HCT116 (cell line): ENCODE measurements at regions not wholly inside any gene's neighbourhood (a gene's known extent, or its start where the extent isn't known, plus 50 kb on each side); places are given as distances from the start of the nearest gene placed in this dataset.

Experiments
- ATAC-seq: fragments of 200-7000 bp; cut with Tn5 transposase; 2 replicates; pipeline ENCODE4 v1.9.1; 2020; ENCODE audit warnings: mild to moderate bottlenecking, moderate library complexity
- BruUV-seq: library from RNA; stranded (reverse); fragments of 400-500 nt; replicated peaks from 2 replicates; lab custom pipeline; 2021; lab: Mats Ljungman, UMichigan
- CTCF ChIA-PET: fragments of 300-600 bp; sonication (Branson Sonifier 250); formaldehyde crosslinking; loops from one replicate; lab custom pipeline; 2021; ENCODE audit warnings: antibody characterized with exemption; lab: Charles Lee
- POLR2A ChIA-PET: fragments of 300-600, 350-600 bp; sonication (Branson Sonifier 250); formaldehyde crosslinking; loops from one replicate; lab custom pipeline; 2021; ENCODE audit warnings: antibody characterized with exemption; lab: Charles Lee
- RAD21 ChIA-PET, 2 experiments: fragments of 300-600 bp; sonication (Branson Sonifier 250); formaldehyde crosslinking; loops; one replicate each; lab custom pipeline; 2023; ENCODE audit warnings: low total read pairs in 2 of 2; ENCODE audit not compliant: uncharacterized antibody in 2 of 2, unreplicated experiment in 2 of 2, low non-redundant PET in 1 of 2; lab: Charles Lee
- DNase-seq: peaks from one replicate; pipeline ENCODE4 v3.0.0-alpha.2; 2010; ENCODE audit warnings: low read depth, low spot score
- H2AFZ ChIP-seq: fragments of 200-600 bp; shearing (Covaris generic), sonication (generic); 2 replicates; pipeline ENCODE4 v1.6.1; 2017; ENCODE audit warnings: low read depth, mixed run types, mixed read lengths, antibody characterized with exemption, low read length; ENCODE audit not compliant: poor library complexity, severe bottlenecking
- H3K27ac ChIP-seq: 2 replicates; pipeline ENCODE4 v1.5.1; 2012; ENCODE audit warnings: low read depth, low read length
- H3K27me3 ChIP-seq: fragments of 200-600 bp; sonication (generic); 2 replicates; pipeline ENCODE4 v1.6.1; 2016; ENCODE audit warnings: mixed run types, low read length, mixed read lengths; ENCODE audit not compliant: insufficient read depth
- H3K36me3 ChIP-seq, 2 experiments: fragments of 200-500 bp in 1 of 2; fragments of 200-600 bp in 1 of 2; sonication (Bioruptor generic) in 1 of 2; sonication (generic) in 1 of 2; 2 replicates each; pipeline versions ENCODE4 v1.5.1 to v1.6.1; 2014 to 2016; ENCODE audit warnings: low read length in 2 of 2, inconsistent platforms in 1 of 2, mixed read lengths in 1 of 2, mixed run types in 1 of 2; ENCODE audit not compliant: insufficient read depth in 2 of 2, control insufficient read depth in 1 of 2
- H3K4me1 ChIP-seq, 2 experiments: fragments of 200-600 bp in 1 of 2; sonication (generic) in 1 of 2; 2 replicates each; pipeline versions ENCODE4 v1.5.1 to v1.6.1; 2012 to 2017; ENCODE audit warnings: low read length in 2 of 2, inconsistent platforms in 1 of 2, mild to moderate bottlenecking in 1 of 2, mixed read lengths in 1 of 2, mixed run types in 1 of 2, moderate library complexity in 1 of 2; ENCODE audit not compliant: insufficient read depth in 2 of 2, control insufficient read depth in 1 of 2
- H3K4me2 ChIP-seq: fragments of 200-600 bp; sonication (generic); 2 replicates; pipeline ENCODE4 v1.6.1; 2017; ENCODE audit warnings: mixed run types, low read length, mixed read lengths
- H3K4me3 ChIP-seq, 2 experiments: fragments of 200-600 bp in 1 of 2; sonication (generic) in 1 of 2; replicated peaks in 1 of 2; 2 replicates each; pipeline ENCODE4 v1.5.1; 2011 to 2016; ENCODE audit warnings: low read length in 2 of 2, control low read depth in 1 of 2, low read depth in 1 of 2, mild to moderate bottlenecking in 1 of 2, mixed read lengths in 1 of 2, mixed run types in 1 of 2
- H3K79me2 ChIP-seq: fragments of 200-600 bp; sonication (generic); 2 replicates; pipeline ENCODE4 v1.6.1; 2017; ENCODE audit warnings: mild to moderate bottlenecking, mixed run types, low read length, moderate library complexity, mixed read lengths; ENCODE audit not compliant: insufficient read depth
- H3K9ac ChIP-seq: fragments of 200-600 bp; sonication (generic); 2 replicates; pipeline ENCODE4 v1.6.1; 2016; ENCODE audit warnings: low read length, mixed read lengths
- H3K9me2 ChIP-seq: fragments of 200-600 bp; sonication (generic), shearing (Covaris generic); 2 replicates; pipeline ENCODE4 v1.6.1; 2017; ENCODE audit warnings: mixed run types, mild to moderate bottlenecking, moderate library complexity; ENCODE audit not compliant: insufficient read depth
- H3K9me3 ChIP-seq, 2 experiments: fragments of 200-500 bp in 1 of 2; fragments of 200-600 bp in 1 of 2; sonication (Bioruptor generic) in 1 of 2; sonication (generic) in 1 of 2; 2 replicates each; pipeline ENCODE4 v1.6.1; 2014 to 2017; ENCODE audit warnings: low read length in 2 of 2, mixed read lengths in 2 of 2, inconsistent platforms in 1 of 2, low read depth in 1 of 2, mild to moderate bottlenecking in 1 of 2, mixed run types in 1 of 2, moderate library complexity in 1 of 2; ENCODE audit not compliant: control insufficient read depth in 1 of 2, insufficient read depth in 1 of 2
- H4K20me1 ChIP-seq: fragments of 200-600 bp; sonication (generic), shearing (Covaris generic); 2 replicates; pipeline ENCODE4 v1.6.1; 2017; ENCODE audit warnings: mixed run types, mild to moderate bottlenecking, moderate library complexity; ENCODE audit not compliant: insufficient read depth
- CBX3 ChIP-seq: IDR thresholded peaks from 2 replicates; pipeline ENCODE4 v1.6.1; 2012; ENCODE audit warnings: low read depth
- CEBPB ChIP-seq: IDR thresholded peaks from 2 replicates; pipeline ENCODE4 v1.6.1; 2012; ENCODE audit warnings: low read depth
- CTCF ChIP-seq, 3 experiments: fragments of 200-600 bp in 1 of 3; sonication (generic) in 1 of 3; IDR thresholded peaks in 2 of 3; conservative IDR thresholded peaks in 1 of 3; 2 replicates each; pipeline ENCODE4 v1.5.1; 2012 to 2017; ENCODE audit warnings: low read depth in 2 of 3, low read length in 2 of 3, antibody characterized with exemption in 1 of 3, borderline replicate concordance in 1 of 3, control low read depth in 1 of 3, mild to moderate bottlenecking in 1 of 3, mixed read lengths in 1 of 3, mixed run types in 1 of 3, moderate library complexity in 1 of 3; ENCODE audit not compliant: insufficient read depth in 1 of 3
- EGR1 ChIP-seq: IDR thresholded peaks from 2 replicates; pipeline ENCODE4 v1.6.1; 2012; ENCODE audit warnings: low read depth
- ELF1 ChIP-seq: IDR thresholded peaks from 2 replicates; pipeline ENCODE4 v1.6.1; 2012; ENCODE audit warnings: low read depth, borderline replicate concordance
- EZH2 ChIP-seq: fragments of 200-600 bp; sonication (generic); IDR thresholded peaks from 2 replicates; pipeline ENCODE4 v1.6.1; 2017; ENCODE audit warnings: antibody characterized with exemption, mixed run types
- EZH2phosphoT487 ChIP-seq: fragments of 200-600 bp; IDR thresholded peaks from 2 replicates; pipeline ENCODE4 v1.6.1; 2018; ENCODE audit warnings: antibody characterized with exemption, borderline replicate concordance
- FOSL1 ChIP-seq: IDR thresholded peaks from 2 replicates; pipeline ENCODE4 v1.6.1; 2012; ENCODE audit warnings: low read depth
- JUND ChIP-seq: IDR thresholded peaks from 2 replicates; pipeline ENCODE4 v1.6.1; 2012
- POLR2A ChIP-seq: IDR thresholded peaks from 2 replicates; pipeline ENCODE4 v1.7.0; 2011; ENCODE audit warnings: borderline replicate concordance; ENCODE audit not compliant: insufficient read depth, insufficient read length; ENCODE audit errors: extremely low read depth
- POLR2AphosphoS5 ChIP-seq: IDR thresholded peaks from 2 replicates; pipeline ENCODE4 v1.6.1; 2011; ENCODE audit warnings: mild to moderate bottlenecking, low read depth, low read length, moderate library complexity
- SP1 ChIP-seq: IDR thresholded peaks from 2 replicates; pipeline ENCODE4 v1.6.1; 2012; ENCODE audit warnings: low read depth
- TCF7L2 ChIP-seq: IDR thresholded peaks from 2 replicates; pipeline ENCODE4 v1.7.0; 2011; ENCODE audit warnings: borderline replicate concordance, inconsistent platforms; ENCODE audit not compliant: insufficient read depth, insufficient read length; ENCODE audit errors: extremely low read depth
- ZFX ChIP-seq: fragments of 450-650 bp; IDR thresholded peaks from 2 replicates; pipeline ENCODE4 v1.6.1; 2017
- ZNF274 ChIP-seq: fragments of 200-500 bp; sonication (Bioruptor generic); IDR thresholded peaks from 2 replicates; pipeline ENCODE4 v1.6.1; 2014; ENCODE audit warnings: mild to moderate bottlenecking, low read depth, low read length, inconsistent platforms
- intact Hi-C: fragments of 100-400 bp; cut with micrococcal nuclease; formaldehyde crosslinking; loops from 2 replicates; pipeline ENCODE4 v1.10.0; 2022
- TF ChIP-seq, protein P1 (sequence below): IDR thresholded peaks from 2 replicates; pipeline ENCODE4 v1.6.1; 2012; ENCODE audit warnings: low read depth
- TF ChIP-seq, protein P2 (sequence below): IDR thresholded peaks from 2 replicates; pipeline ENCODE4 v1.6.1; 2011; ENCODE audit warnings: mild to moderate bottlenecking, low read length, moderate library complexity; ENCODE audit not compliant: insufficient replicate concordance; ENCODE audit errors: extremely low read depth

DNA sequence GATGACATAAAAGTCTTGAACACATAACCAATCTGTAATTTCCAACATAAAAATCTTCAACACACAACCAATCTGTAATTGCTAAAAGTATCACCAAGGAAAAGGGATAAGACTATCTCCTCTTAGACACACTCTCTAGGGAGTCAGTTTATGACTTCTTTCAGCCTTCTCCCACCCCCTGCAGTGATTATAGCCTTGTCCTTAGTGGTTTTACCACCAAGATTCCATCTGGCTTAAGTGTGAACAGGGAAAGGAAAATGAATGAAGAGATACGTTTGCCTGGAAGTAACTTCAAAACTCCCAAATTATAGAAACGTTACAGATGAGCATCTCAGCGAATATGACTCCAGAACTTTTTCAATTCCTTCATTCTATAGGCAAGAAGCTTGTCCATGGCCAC, 136.2 kb upstream of the RASSF8 start:
- no peak overlapping the region for H3K27ac ChIP-seq
- no peak overlapping the region for H3K4me2 ChIP-seq
- H3K9ac ChIP-seq: no peak overlapping the region
- RAD21 ChIA-PET: no interaction called here
- BruUV-seq: no TSS peak
- no peaks in the 10 kb centered on the region for H4K20me1 ChIP-seq
- no peaks in the 10 kb centered on the region for H3K4me1 ChIP-seq
- H2AFZ ChIP-seq: no peak overlapping the region
- no peak for ATAC-seq
- H3K9me3 ChIP-seq: no peaks in the 10 kb centered on the region
- H3K36me3 ChIP-seq: no peaks in the 10 kb centered on the region
- no peaks in the 10 kb centered on the region for H3K79me2 ChIP-seq
- DNase-seq: no peak
- TF ChIP-seq, protein P1, sequence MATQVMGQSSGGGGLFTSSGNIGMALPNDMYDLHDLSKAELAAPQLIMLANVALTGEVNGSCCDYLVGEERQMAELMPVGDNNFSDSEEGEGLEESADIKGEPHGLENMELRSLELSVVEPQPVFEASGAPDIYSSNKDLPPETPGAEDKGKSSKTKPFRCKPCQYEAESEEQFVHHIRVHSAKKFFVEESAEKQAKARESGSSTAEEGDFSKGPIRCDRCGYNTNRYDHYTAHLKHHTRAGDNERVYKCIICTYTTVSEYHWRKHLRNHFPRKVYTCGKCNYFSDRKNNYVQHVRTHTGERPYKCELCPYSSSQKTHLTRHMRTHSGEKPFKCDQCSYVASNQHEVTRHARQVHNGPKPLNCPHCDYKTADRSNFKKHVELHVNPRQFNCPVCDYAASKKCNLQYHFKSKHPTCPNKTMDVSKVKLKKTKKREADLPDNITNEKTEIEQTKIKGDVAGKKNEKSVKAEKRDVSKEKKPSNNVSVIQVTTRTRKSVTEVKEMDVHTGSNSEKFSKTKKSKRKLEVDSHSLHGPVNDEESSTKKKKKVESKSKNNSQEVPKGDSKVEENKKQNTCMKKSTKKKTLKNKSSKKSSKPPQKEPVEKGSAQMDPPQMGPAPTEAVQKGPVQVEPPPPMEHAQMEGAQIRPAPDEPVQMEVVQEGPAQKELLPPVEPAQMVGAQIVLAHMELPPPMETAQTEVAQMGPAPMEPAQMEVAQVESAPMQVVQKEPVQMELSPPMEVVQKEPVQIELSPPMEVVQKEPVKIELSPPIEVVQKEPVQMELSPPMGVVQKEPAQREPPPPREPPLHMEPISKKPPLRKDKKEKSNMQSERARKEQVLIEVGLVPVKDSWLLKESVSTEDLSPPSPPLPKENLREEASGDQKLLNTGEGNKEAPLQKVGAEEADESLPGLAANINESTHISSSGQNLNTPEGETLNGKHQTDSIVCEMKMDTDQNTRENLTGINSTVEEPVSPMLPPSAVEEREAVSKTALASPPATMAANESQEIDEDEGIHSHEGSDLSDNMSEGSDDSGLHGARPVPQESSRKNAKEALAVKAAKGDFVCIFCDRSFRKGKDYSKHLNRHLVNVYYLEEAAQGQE: no peak
- TF ChIP-seq EGR1: no peak
- TF ChIP-seq FOSL1: no peak
- no peak for TF ChIP-seq TCF7L2
- no peak for TF ChIP-seq POLR2A
- no peak for TF ChIP-seq ZFX
- no peak for TF ChIP-seq ELF1
- TF ChIP-seq EZH2: no peak
- no peak for TF ChIP-seq CTCF (IDR thresholded peaks at IDR 0.05 in 2 of 3, conservative IDR thresholded peaks at IDR 0.05 in 1 of 3; ENCODE audit: borderline replicate concordance in 1 of 3, insufficient read depth in 1 of 3, low read depth in 2 of 3, low read length in 2 of 3)
- no peak for TF ChIP-seq JUND
- no peak for TF ChIP-seq CEBPB
- TF ChIP-seq SP1: no peak
- TF ChIP-seq ZNF274: no peak
- TF ChIP-seq, protein P2, sequence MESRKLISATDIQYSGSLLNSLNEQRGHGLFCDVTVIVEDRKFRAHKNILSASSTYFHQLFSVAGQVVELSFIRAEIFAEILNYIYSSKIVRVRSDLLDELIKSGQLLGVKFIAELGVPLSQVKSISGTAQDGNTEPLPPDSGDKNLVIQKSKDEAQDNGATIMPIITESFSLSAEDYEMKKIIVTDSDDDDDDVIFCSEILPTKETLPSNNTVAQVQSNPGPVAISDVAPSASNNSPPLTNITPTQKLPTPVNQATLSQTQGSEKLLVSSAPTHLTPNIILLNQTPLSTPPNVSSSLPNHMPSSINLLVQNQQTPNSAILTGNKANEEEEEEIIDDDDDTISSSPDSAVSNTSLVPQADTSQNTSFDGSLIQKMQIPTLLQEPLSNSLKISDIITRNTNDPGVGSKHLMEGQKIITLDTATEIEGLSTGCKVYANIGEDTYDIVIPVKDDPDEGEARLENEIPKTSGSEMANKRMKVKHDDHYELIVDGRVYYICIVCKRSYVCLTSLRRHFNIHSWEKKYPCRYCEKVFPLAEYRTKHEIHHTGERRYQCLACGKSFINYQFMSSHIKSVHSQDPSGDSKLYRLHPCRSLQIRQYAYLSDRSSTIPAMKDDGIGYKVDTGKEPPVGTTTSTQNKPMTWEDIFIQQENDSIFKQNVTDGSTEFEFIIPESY: no peak
- TF ChIP-seq POLR2AphosphoS5: no peak
- TF ChIP-seq CBX3: no peak
- TF ChIP-seq EZH2phosphoT487: no peak
- POLR2A ChIA-PET: no interaction called here
- no peak overlapping the region for H3K4me3 ChIP-seq
- intact Hi-C loops: no loop called here
- CTCF ChIA-PET: no interaction called here
- H3K27me3 ChIP-seq: no peaks in the 10 kb centered on the region
- no peaks in the 10 kb centered on the region for H3K9me2 ChIP-seq
